Natural killer cell (primary cell): ENCODE measurements at regions not wholly inside any gene's neighbourhood (a gene's known extent, or its start where the extent isn't known, plus 50 kb on each side); places are given as distances from the start of the nearest gene placed in this dataset.

Experiments used
- ATAC-seq, 3 donors: fragments of 150-1000 bp in 2 of 3; fragments of 200-7000 bp in 1 of 3; cut with Tn5 transposase; 1 replicate in 1 of 3; 2 replicates in 2 of 3; pipeline ENCODE4 v1.10.0; 2021; ENCODE audit warnings: mild to moderate bottlenecking in 2 of 3, moderate library complexity in 2 of 3
- DNase-seq, 2 donors: peaks; one replicate each; pipeline versions ENCODE4 v3.0.0 to v3.0.0-alpha.2; 2013 to 2021; ENCODE audit warnings: mixed read lengths in 1 of 2
- H3K27ac ChIP-seq: one replicate; pipeline ENCODE4 v1.5.1; 2013; ENCODE audit warnings: mild to moderate bottlenecking, low read length
- H3K27me3 ChIP-seq: one replicate; pipeline ENCODE4 v1.6.1; 2013; ENCODE audit warnings: low read length; ENCODE audit not compliant: control insufficient read depth, insufficient read depth
- H3K36me3 ChIP-seq: one replicate; pipeline ENCODE4 v1.6.1; 2013; ENCODE audit warnings: low read length; ENCODE audit not compliant: control insufficient read depth, insufficient read depth
- H3K4me1 ChIP-seq: one replicate; pipeline ENCODE4 v1.6.1; 2013; ENCODE audit warnings: low read length; ENCODE audit not compliant: control insufficient read depth, insufficient read depth
- H3K4me3 ChIP-seq: one replicate; pipeline ENCODE4 v1.5.1; 2013; ENCODE audit warnings: low read length
- H3K9me3 ChIP-seq: one replicate; pipeline ENCODE4 v1.6.1; 2013; ENCODE audit warnings: low read length; ENCODE audit not compliant: control insufficient read depth, insufficient read depth
- H3K27ac Mint-ChIP-seq, 2 donors: one replicate each; pipeline ENCODE4 v1.8.0; 2022; ENCODE audit warnings: mild to moderate bottlenecking in 2 of 2, mixed read lengths in 2 of 2, moderate library complexity in 1 of 2
- H3K27me3 Mint-ChIP-seq, 2 donors: one replicate each; pipeline ENCODE4 v1.8.0; 2022; ENCODE audit warnings: low read depth in 2 of 2, mixed read lengths in 2 of 2
- H3K36me3 Mint-ChIP-seq: one replicate; pipeline ENCODE4 v1.8.0; 2022; ENCODE audit warnings: mixed read lengths
- H3K4me1 Mint-ChIP-seq, 2 donors: one replicate each; pipeline ENCODE4 v1.8.0; 2022; ENCODE audit warnings: mixed read lengths in 2 of 2
- H3K4me3 Mint-ChIP-seq: one replicate; pipeline ENCODE4 v1.8.0; 2022; ENCODE audit warnings: mild to moderate bottlenecking, moderate library complexity, mixed read lengths
- H3K9me3 Mint-ChIP-seq, 2 donors: one replicate each; pipeline ENCODE4 v1.8.0; 2022; ENCODE audit warnings: mixed read lengths in 2 of 2
- WGBS: methylation state at CpG from one replicate; pipeline ENCODE4 v1.1.7; 2013; ENCODE audit warnings: missing lambda C conversion rate; ENCODE audit not compliant: insufficient coverage; 5-methylcytosine and 5-hydroxymethylcytosine counted together
- intact Hi-C: fragments of 100-400 bp; cut with micrococcal nuclease; formaldehyde crosslinking; loops from one replicate; pipeline ENCODE4 v1.14.2; 2022
- TF ChIP-seq, protein P1 (sequence below): fragments of 200-600 bp; IDR thresholded peaks from one replicate; pipeline ENCODE4 v1.8.0; 2022; ENCODE audit warnings: antibody characterized with exemption

DNA sequence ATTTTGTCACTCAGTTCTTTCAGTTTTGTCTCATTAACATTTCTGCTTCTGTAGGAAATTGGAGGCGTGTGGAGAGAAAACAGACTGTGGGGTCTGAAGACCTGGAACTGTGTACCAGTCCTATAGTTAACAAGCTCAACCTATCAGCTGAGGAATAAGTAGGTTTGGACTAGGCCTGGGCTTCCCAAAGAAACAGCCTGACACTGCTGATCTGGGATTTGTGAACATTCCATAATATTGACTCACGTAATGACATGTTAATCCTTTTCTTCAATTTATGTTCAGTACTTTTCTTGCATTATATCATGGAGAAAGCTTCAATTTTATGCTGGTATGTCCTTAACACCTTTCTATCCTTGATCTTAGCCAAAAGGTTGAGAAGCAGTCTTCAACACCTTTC, 181.6 kb upstream of the RORA start:
- Histone ChIP-seq H3K27ac (no peak overlapping the region), H3K4me1 (no peaks in the 10 kb centered on the region), H3K27me3 (no peaks in the 10 kb centered on the region), H3K4me3 (no peak overlapping the region), H3K36me3 (no peaks in the 10 kb centered on the region), H3K9me3 (no peaks in the 10 kb centered on the region)
- Mint-ChIP-seq H3K36me3 (no peaks in the 10 kb centered on the region), H3K27me3 (peaks cover 16 to 25% of the 10 kb centered on the region in 2 donors), H3K27ac (no peak overlapping the region), H3K4me3 (no peak overlapping the region), H3K9me3 (no peaks in the 10 kb centered on the region), H3K4me1 (no peaks in the 10 kb centered on the region)
- intact Hi-C loops, result no loop called here
- DNase-seq, result no peak
- no peak for ATAC-seq
- TF ChIP-seq, protein P1, sequence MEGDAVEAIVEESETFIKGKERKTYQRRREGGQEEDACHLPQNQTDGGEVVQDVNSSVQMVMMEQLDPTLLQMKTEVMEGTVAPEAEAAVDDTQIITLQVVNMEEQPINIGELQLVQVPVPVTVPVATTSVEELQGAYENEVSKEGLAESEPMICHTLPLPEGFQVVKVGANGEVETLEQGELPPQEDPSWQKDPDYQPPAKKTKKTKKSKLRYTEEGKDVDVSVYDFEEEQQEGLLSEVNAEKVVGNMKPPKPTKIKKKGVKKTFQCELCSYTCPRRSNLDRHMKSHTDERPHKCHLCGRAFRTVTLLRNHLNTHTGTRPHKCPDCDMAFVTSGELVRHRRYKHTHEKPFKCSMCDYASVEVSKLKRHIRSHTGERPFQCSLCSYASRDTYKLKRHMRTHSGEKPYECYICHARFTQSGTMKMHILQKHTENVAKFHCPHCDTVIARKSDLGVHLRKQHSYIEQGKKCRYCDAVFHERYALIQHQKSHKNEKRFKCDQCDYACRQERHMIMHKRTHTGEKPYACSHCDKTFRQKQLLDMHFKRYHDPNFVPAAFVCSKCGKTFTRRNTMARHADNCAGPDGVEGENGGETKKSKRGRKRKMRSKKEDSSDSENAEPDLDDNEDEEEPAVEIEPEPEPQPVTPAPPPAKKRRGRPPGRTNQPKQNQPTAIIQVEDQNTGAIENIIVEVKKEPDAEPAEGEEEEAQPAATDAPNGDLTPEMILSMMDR, result no peak
- WGBS, result 100% methylated on average over 1 of the region's 2 CpGs

DNA sequence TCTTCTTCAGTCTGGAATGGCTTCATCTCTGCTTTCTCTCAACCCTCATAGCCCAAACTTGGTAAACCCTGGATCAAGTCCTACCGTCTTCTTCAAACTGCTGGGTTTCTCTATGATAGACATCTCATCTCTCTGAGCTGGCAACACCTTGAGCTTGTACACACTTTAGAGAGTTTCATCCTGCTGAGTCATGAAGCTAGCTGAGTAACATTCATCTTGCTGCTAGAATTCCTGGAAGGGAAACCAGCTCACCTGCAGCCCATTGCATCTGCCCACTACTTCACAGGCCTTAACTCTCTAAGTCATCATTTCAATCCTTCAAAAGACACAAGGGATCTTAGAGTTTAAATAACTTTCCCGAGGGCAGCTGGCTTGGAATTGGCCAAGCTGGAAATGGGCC, 175.5 kb upstream of the RORA start:
- H3K4me3 ChIP-seq, result no peak overlapping the region
- intact Hi-C loops, result no loop called here
- H3K9me3 ChIP-seq, result no peaks in the 10 kb centered on the region
- Mint-ChIP-seq H3K4me1 (no peaks in the 10 kb centered on the region), H3K27me3 (peaks cover 26 to 30% of the 10 kb centered on the region in 2 donors), H3K27ac (no peak overlapping the region), H3K36me3 (no peaks in the 10 kb centered on the region), H3K4me3 (no peak overlapping the region), H3K9me3 (no peaks in the 10 kb centered on the region)
- 86% methylated on average over 2 of the region's 2 CpGs for WGBS
- no peaks in the 10 kb centered on the region for H3K36me3 ChIP-seq
- ATAC-seq (no peak), DNase-seq (no peak)
- TF ChIP-seq, protein P1, result no peak
- no peaks in the 10 kb centered on the region for H3K4me1 ChIP-seq
- H3K27ac ChIP-seq, result no peak overlapping the region
- no peaks in the 10 kb centered on the region for H3K27me3 ChIP-seq

DNA sequence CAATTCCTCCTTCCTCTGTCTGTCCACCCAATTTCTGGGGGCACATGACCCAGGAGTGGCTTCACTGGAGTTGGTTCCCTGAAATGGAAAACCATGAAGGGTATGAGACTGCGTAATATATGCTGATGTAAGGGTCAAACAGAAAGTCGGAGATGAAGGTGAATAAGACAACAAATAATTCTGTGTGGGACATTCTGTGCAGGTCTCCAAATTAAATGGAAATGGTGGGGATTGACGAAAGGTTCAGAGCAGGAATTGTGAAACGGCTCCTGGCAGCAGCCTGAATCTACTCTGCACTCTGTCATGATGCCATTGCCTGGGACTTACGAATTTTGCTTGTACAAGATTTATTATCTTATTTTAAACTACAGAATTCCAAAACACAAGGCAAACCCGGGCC, 174.8 kb upstream of the RORA start:
- TF ChIP-seq, protein P1, result no peak
- H3K36me3 ChIP-seq, result no peaks in the 10 kb centered on the region
- no peaks in the 10 kb centered on the region for H3K9me3 ChIP-seq
- DNase-seq (no peak), ATAC-seq (no peak)
- Mint-ChIP-seq H3K4me3 (no peak overlapping the region), H3K9me3 (no peaks in the 10 kb centered on the region), H3K36me3 (no peaks in the 10 kb centered on the region), H3K27me3 (peaks cover 25 to 30% of the 10 kb centered on the region in 2 donors), H3K27ac (no peak overlapping the region), H3K4me1 (no peaks in the 10 kb centered on the region)
- 78% methylated on average over 6 of the region's 6 CpGs for WGBS
- no peak overlapping the region for H3K4me3 ChIP-seq
- intact Hi-C loops, result no loop called here
- no peaks in the 10 kb centered on the region for H3K4me1 ChIP-seq
- H3K27ac ChIP-seq, result no peak overlapping the region
- H3K27me3 ChIP-seq, result no peaks in the 10 kb centered on the region

DNA sequence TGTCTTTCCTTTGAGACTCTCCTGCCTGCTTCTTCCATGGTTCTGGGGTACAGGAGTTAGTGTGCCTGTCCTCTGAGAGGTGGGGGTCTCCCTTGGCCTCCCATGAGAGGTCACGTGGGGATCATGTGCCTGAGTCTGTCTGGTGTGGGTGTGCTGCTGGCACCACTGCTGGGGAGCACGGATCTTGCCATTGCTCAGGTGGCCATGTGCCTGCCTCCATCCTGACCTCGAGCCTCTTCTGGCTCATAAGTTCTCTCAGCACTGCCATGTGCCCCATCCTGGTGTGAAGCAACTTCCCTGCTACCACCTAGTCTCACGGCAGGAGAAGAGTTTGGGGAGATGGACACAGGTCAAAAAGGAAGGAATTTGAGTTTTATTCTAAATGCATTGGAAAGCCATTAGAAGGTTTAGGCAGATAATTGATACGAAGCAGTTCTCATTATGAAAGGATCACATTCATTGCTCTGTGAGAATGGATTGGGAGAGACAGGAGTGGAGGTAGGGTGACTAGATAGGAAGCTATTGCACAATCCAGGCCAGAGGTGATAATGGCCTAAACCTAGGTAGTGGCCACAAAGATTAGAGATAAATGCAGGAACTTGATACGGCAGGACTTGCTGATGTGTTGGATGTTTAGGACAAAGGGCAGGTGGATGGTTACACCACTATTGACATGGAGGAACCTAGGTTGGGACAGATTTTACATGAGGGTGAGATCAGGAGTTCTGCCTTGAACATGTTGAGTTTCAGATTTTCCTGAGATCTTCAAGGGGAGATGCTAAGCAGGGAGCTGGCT, 173.0 kb upstream of the RORA start:
- H3K4me3 Mint-ChIP-seq, result no peak overlapping the region
- Histone ChIP-seq H3K4me3 (no peak overlapping the region), H3K27me3 (no peaks in the 10 kb centered on the region), H3K9me3 (no peaks in the 10 kb centered on the region), H3K27ac (no peak overlapping the region), H3K4me1 (no peaks in the 10 kb centered on the region), H3K36me3 (no peaks in the 10 kb centered on the region)
- H3K27me3 Mint-ChIP-seq, result peaks cover 17 to 22% of the 10 kb centered on the region in 2 donors
- H3K36me3 Mint-ChIP-seq, result no peaks in the 10 kb centered on the region
- TF ChIP-seq, protein P1, result no peak
- WGBS, result 83% methylated on average over 6 of the region's 6 CpGs
- intact Hi-C loops, result no loop called here
- no peak for DNase-seq
- peaks cover 0 to 4% of the 10 kb centered on the region in 2 donors for H3K9me3 Mint-ChIP-seq
- H3K4me1 Mint-ChIP-seq, result no peaks in the 10 kb centered on the region
- ATAC-seq, result no peak
- H3K27ac Mint-ChIP-seq, result no peak overlapping the region
